HEK293T (cell line): ENCODE measurements at regions not wholly inside any gene's neighbourhood (a gene's known extent, or its start where the extent isn't known, plus 50 kb on each side); places are given as distances from the start of the nearest gene placed in this dataset.

Experiments
- ELF4 ChIP-seq: fragments of 450-650 bp; IDR thresholded peaks from 2 replicates; pipeline ENCODE4 v1.6.1; 2017; ENCODE audit warnings: antibody characterized with exemption
- TARDBP ChIP-seq: fragments of 450-650 bp; IDR thresholded peaks from 2 replicates; pipeline ENCODE4 v1.6.1; 2016

DNA sequence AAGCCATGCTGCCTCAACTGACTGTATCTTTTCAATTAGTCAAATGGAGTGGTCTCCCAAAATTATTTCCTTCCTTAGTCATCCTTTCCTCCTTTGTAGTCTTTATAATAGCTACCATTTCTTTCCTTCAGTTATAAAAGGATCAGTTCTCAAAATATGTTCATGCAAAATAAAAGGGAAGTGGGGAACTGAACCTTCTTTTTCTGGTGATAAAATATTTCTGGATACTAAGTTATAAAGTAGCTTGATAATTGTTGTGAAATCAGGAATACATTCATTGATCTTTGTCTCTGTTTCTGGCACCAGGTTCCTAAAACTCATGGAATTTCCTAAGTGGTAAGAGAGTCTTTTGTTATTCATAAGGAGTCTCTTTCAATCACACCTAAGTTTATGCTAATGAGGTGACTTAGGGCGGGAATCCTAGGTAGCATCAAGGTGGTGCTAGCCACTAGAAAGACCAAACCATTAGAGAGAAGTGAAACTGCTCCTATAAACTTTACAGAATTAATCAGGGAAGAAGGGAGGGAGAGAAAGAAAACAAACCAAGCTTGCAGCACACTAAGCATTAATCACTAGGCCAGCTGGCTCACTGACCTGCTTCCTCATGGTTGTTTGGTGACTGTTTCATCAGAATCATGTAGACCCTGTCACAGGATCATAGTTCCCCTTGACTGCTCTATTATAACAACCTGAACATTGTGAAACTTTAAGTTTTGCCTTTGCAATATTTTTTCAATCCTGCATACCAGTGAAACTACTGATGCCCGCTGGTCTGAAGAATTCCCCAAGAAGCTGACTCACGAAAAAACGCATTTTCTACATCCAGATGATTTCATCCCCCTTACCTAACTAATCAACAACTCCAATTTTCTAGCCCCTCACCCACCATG, 161.6 kb upstream of the PTBP2 start:
- TF ChIP-seq TARDBP (no peak), ELF4 (no peak)
